ENCODE measurements at regions not wholly inside any gene's neighbourhood (a gene's known extent, or its start where the extent isn't known, plus 50 kb on each side); places are given as distances from the start of the nearest gene placed in this dataset.

- CTCF ChIA-PET, result no interaction called here
Measured at GRCh38 chr14:42602336-42602845, 995.7 kb downstream of the LRFN5 start.

GRCh38 chr14:42572032-42572431, 965.4 kb downstream of the LRFN5 start:
- H3K9me3 ChIP-seq, result peaks cover 10% of the 10 kb centered on the region; the same call in 2 of the 3 replicates
- 11% methylated on average over 2 of the region's 2 CpGs for WGBS (ENCODE audit: missing lambda C conversion rate)
- H3K4me3 ChIP-seq, result no peak overlapping the region
- H3K27ac ChIP-seq, result no peak overlapping the region
- TF ChIP-seq PHF8 (IDR thresholded peaks at IDR 0.05; ENCODE audit: borderline replicate concordance, low read depth) (no peak), ZSCAN20 (CRISPR knock-in tag; IDR thresholded peaks at IDR 0.05) (no peak), HMGXB4 (CRISPR knock-in tag; IDR thresholded peaks at IDR 0.05; ENCODE audit: borderline replicate concordance) (no peak), SREBF2 (IDR thresholded peaks at IDR 0.05) (no peak), TP53 (CRISPR knock-in tag; IDR thresholded peaks at IDR 0.05) (no peak), EHMT2 (IDR thresholded peaks at IDR 0.05; ENCODE audit: low read depth) (no peak), JUNB (IDR thresholded peaks at IDR 0.05) (no peak), KDM5A (IDR thresholded peaks at IDR 0.05) (no peak), ESRRA (IDR thresholded peaks at IDR 0.05; ENCODE audit: borderline replicate concordance, low read length) (no peak), RCOR1 (IDR thresholded peaks at IDR 0.05; ENCODE audit: low read depth, low read length) (no peak)
- ATAC-seq (no peak), FAIRE-seq (no peak), DNase-seq (ENCODE audit: low read depth in 1 of 2, low spot score in 1 of 2) (no peak)
- ChIA-PET POLR2A (no interaction called here), CTCF (no interaction called here)
- H3K4me2 ChIP-seq, result no peak overlapping the region
- no peaks in the 10 kb centered on the region for H3K4me1 ChIP-seq

More at GRCh38 chr14:42602336-42602845, 995.7 kb downstream of the LRFN5 start:
- Histone ChIP-seq H3K27ac (no peak overlapping the region), H3K9me3 (no peaks in the 10 kb centered on the region; the same call in 2 of the 3 replicates), H3K4me3 (no peak overlapping the region), H3K4me2 (no peak overlapping the region), H3K4me1 (no peaks in the 10 kb centered on the region)
- DNase-seq (ENCODE audit: low read depth in 1 of 2, low spot score in 1 of 2) (no peak), ATAC-seq (no peak), FAIRE-seq (no peak)
- POLR2A ChIA-PET, result no interaction called here
- 45% methylated on average over 1 of the region's 1 CpG for WGBS (ENCODE audit: missing lambda C conversion rate)
- TF ChIP-seq JUN (IDR thresholded peaks at IDR 0.05) (no peak), CTCF (IDR thresholded peaks at IDR 0.05) (no peak), EHMT2 (IDR thresholded peaks at IDR 0.05; ENCODE audit: low read depth) (no peak), TFCP2L1 (CRISPR knock-in tag; IDR thresholded peaks at IDR 0.05) (no peak), TP53 (CRISPR knock-in tag; IDR thresholded peaks at IDR 0.05) (no peak), ATOH8 (CRISPR knock-in tag; IDR thresholded peaks at IDR 0.05; ENCODE audit: low read depth) (no peak), NR3C1 (IDR thresholded peaks at IDR 0.05) (no peak), CHD4 (IDR thresholded peaks at IDR 0.05; ENCODE audit: borderline replicate concordance) (no peak), HEYL (CRISPR knock-in tag; IDR thresholded peaks at IDR 0.05) (no peak), ESRRA (IDR thresholded peaks at IDR 0.05; ENCODE audit: borderline replicate concordance, low read length) (no peak)

GRCh38 chr14:42569227-42569626, 962.6 kb downstream of the LRFN5 start:
- Histone ChIP-seq H3K4me3 (no peak overlapping the region), H3K27ac (no peak overlapping the region), H3K9me3 (peaks cover 7% of the 10 kb centered on the region; the same call in 2 of the 3 replicates), H3K4me2 (no peak overlapping the region), H3K4me1 (no peaks in the 10 kb centered on the region)
- FAIRE-seq (no peak), DNase-seq (ENCODE audit: low read depth in 1 of 2, low spot score in 1 of 2) (no peak), ATAC-seq (no peak)
- POLR2A ChIA-PET, result no interaction called here
- WGBS (ENCODE audit: missing lambda C conversion rate), result 29% methylated on average over 3 of the region's 3 CpGs
- CTCF ChIA-PET, result no interaction called here
- TF ChIP-seq EHF (CRISPR knock-in tag; IDR thresholded peaks at IDR 0.05), result no peak
- no peak for TF ChIP-seq EHMT2 (IDR thresholded peaks at IDR 0.05; ENCODE audit: low read depth)
- no peak for TF ChIP-seq CBX2 (IDR thresholded peaks at IDR 0.05; ENCODE audit: borderline replicate concordance, low read depth)
- TF ChIP-seq JUNB (IDR thresholded peaks at IDR 0.05), result no peak
- no peak for TF ChIP-seq RCOR1 (IDR thresholded peaks at IDR 0.05; ENCODE audit: low read depth, low read length)
- no peak for TF ChIP-seq RFX5 (IDR thresholded peaks at IDR 0.05)
- no peak for TF ChIP-seq FOSL2 (IDR thresholded peaks at IDR 0.05)
- TF ChIP-seq FOSL2 (CRISPR knock-in tag; IDR thresholded peaks at IDR 0.05), result no peak
- TF ChIP-seq NR3C1 (IDR thresholded peaks at IDR 0.05), result no peak
- TF ChIP-seq NPAS2 (CRISPR knock-in tag; IDR thresholded peaks at IDR 0.05; ENCODE audit: borderline replicate concordance), result no peak
- TF ChIP-seq HOXB5 (CRISPR knock-in tag; IDR thresholded peaks at IDR 0.05), result no peak
- no peak for TF ChIP-seq USF2 (IDR thresholded peaks at IDR 0.05)
- TF ChIP-seq RNF2 (IDR thresholded peaks at IDR 0.05; ENCODE audit: borderline replicate concordance, low read depth), result no peak
- no peak for TF ChIP-seq TP53 (CRISPR knock-in tag; IDR thresholded peaks at IDR 0.05)
- TF ChIP-seq HMGXB4 (CRISPR knock-in tag; IDR thresholded peaks at IDR 0.05; ENCODE audit: borderline replicate concordance), result no peak
- TF ChIP-seq SMC3 (IDR thresholded peaks at IDR 0.05), result no peak
- TF ChIP-seq MAFK (IDR thresholded peaks at IDR 0.05; ENCODE audit: partially characterized antibody), result no peak
